IPS-15b (cell line): ENCODE measurements at regions not wholly inside any gene's neighbourhood (a gene's known extent, or its start where the extent isn't known, plus 50 kb on each side); places are given as distances from the start of the nearest gene placed in this dataset.
A peak's percentile ranks its signal among the peaks of the same experiment; 100 is the strongest.

Experiments used
- H3K27me3 ChIP-seq: one replicate; pipeline ENCODE4 v1.6.1; 2013; ENCODE audit warnings: low read length; ENCODE audit not compliant: control insufficient read depth, insufficient read depth
- H3K36me3 ChIP-seq: one replicate; pipeline ENCODE4 v1.6.1; 2013; ENCODE audit warnings: low read length; ENCODE audit not compliant: control insufficient read depth, insufficient read depth
- H3K4me1 ChIP-seq: one replicate; pipeline ENCODE4 v1.6.1; 2013; ENCODE audit warnings: mild to moderate bottlenecking, low read length; ENCODE audit not compliant: control insufficient read depth, insufficient read depth
- H3K4me3 ChIP-seq: one replicate; pipeline ENCODE4 v1.5.1; 2013; ENCODE audit warnings: low read depth, low read length
- H3K9ac ChIP-seq: one replicate; pipeline ENCODE4 v1.6.1; 2013; ENCODE audit warnings: low read depth, mild to moderate bottlenecking, low read length
- H3K9me3 ChIP-seq: one replicate; pipeline ENCODE4 v1.6.1; 2013; ENCODE audit warnings: mild to moderate bottlenecking, low read length; ENCODE audit not compliant: control insufficient read depth, insufficient read depth

GRCh38 chr2:168343586-168343985 lies 96.2 kb upstream of the STK39 start:
- Histone ChIP-seq H3K27me3 (no peaks in the 10 kb centered on the region), H3K9ac (no peak overlapping the region), H3K9me3 (no peaks in the 10 kb centered on the region), H3K4me3 (no peak overlapping the region), H3K36me3 (no peaks in the 10 kb centered on the region), H3K4me1 (peaks cover 13% of the 10 kb centered on the region)

GRCh38 chr2:168344706-168345105 lies 97.3 kb upstream of the STK39 start:
- H3K9me3 ChIP-seq: no peaks in the 10 kb centered on the region
- no peak overlapping the region for H3K4me3 ChIP-seq
- no peaks in the 10 kb centered on the region for H3K36me3 ChIP-seq
- peaks cover 11% of the 10 kb centered on the region for H3K4me1 ChIP-seq
- H3K9ac ChIP-seq: no peak overlapping the region
- no peaks in the 10 kb centered on the region for H3K27me3 ChIP-seq

- Histone ChIP-seq H3K4me3 (no peak overlapping the region), H3K27me3 (no peaks in the 10 kb centered on the region), H3K9ac (no peak overlapping the region), H3K9me3 (no peaks in the 10 kb centered on the region), H3K36me3 (no peaks in the 10 kb centered on the region), H3K4me1 (peaks cover 11% of the 10 kb centered on the region)
Observed at GRCh38 chr2:168345601-168346000, 98.2 kb upstream of the STK39 start.

- H3K36me3 ChIP-seq: no peaks in the 10 kb centered on the region
- peak overlapping the region; percentile 55 for H3K4me3 ChIP-seq
- no peaks in the 10 kb centered on the region for H3K9me3 ChIP-seq
- H3K9ac ChIP-seq: peak overlapping the region; percentile 63
- H3K4me1 ChIP-seq: peaks cover 11% of the 10 kb centered on the region
- H3K27me3 ChIP-seq: no peaks in the 10 kb centered on the region
Observed at GRCh38 chr2:168346725-168347477, 99.5 kb upstream of the STK39 start.

GRCh38 chr2:168348076-168348475 lies 100.7 kb upstream of the STK39 start:
- Histone ChIP-seq H3K9ac (no peak overlapping the region), H3K9me3 (no peaks in the 10 kb centered on the region), H3K27me3 (no peaks in the 10 kb centered on the region), H3K4me1 (peaks cover 11% of the 10 kb centered on the region), H3K4me3 (no peak overlapping the region), H3K36me3 (no peaks in the 10 kb centered on the region)

- Histone ChIP-seq H3K4me3 (no peak overlapping the region), H3K36me3 (no peaks in the 10 kb centered on the region), H3K4me1 (peaks cover 13% of the 10 kb centered on the region), H3K27me3 (no peaks in the 10 kb centered on the region), H3K9me3 (no peaks in the 10 kb centered on the region), H3K9ac (no peak overlapping the region)
Observed at GRCh38 chr2:168350380-168350779, 103.0 kb upstream of the STK39 start.

GRCh38 chr2:168353251-168353650 lies 102.8 kb upstream of the CERS6 start:
- Histone ChIP-seq H3K9ac (no peak overlapping the region), H3K4me1 (peaks cover 2% of the 10 kb centered on the region), H3K27me3 (no peaks in the 10 kb centered on the region), H3K9me3 (no peaks in the 10 kb centered on the region), H3K4me3 (no peak overlapping the region), H3K36me3 (no peaks in the 10 kb centered on the region)

- peaks cover 2% of the 10 kb centered on the region for H3K4me1 ChIP-seq
- H3K36me3 ChIP-seq: no peaks in the 10 kb centered on the region
- H3K9me3 ChIP-seq: no peaks in the 10 kb centered on the region
- H3K9ac ChIP-seq: no peak overlapping the region
- H3K27me3 ChIP-seq: no peaks in the 10 kb centered on the region
- no peak overlapping the region for H3K4me3 ChIP-seq
Observed at GRCh38 chr2:168354499-168354898, 101.6 kb upstream of the CERS6 start.

GRCh38 chr2:168355121-168355520 lies 101.0 kb upstream of the CERS6 start:
- no peak overlapping the region for H3K9ac ChIP-seq
- H3K4me3 ChIP-seq: no peak overlapping the region
- no peaks in the 10 kb centered on the region for H3K9me3 ChIP-seq
- no peaks in the 10 kb centered on the region for H3K27me3 ChIP-seq
- no peaks in the 10 kb centered on the region for H3K36me3 ChIP-seq
- H3K4me1 ChIP-seq: peaks cover 2% of the 10 kb centered on the region

GRCh38 chr2:168355779-168356476 lies 100.1 kb upstream of the CERS6 start:
- Histone ChIP-seq H3K27me3 (no peaks in the 10 kb centered on the region), H3K9me3 (no peaks in the 10 kb centered on the region), H3K9ac (no peak overlapping the region), H3K4me1 (peaks cover 2% of the 10 kb centered on the region), H3K4me3 (no peak overlapping the region), H3K36me3 (no peaks in the 10 kb centered on the region)

- Histone ChIP-seq H3K9ac (no peak overlapping the region), H3K36me3 (no peaks in the 10 kb centered on the region), H3K27me3 (no peaks in the 10 kb centered on the region), H3K4me1 (peaks cover 2% of the 10 kb centered on the region), H3K9me3 (no peaks in the 10 kb centered on the region), H3K4me3 (no peak overlapping the region)
Observed at GRCh38 chr2:168356477-168356835, 99.6 kb upstream of the CERS6 start.

- Histone ChIP-seq H3K27me3 (no peaks in the 10 kb centered on the region), H3K4me3 (no peak overlapping the region), H3K36me3 (no peaks in the 10 kb centered on the region), H3K9me3 (no peaks in the 10 kb centered on the region), H3K4me1 (peaks cover 2% of the 10 kb centered on the region), H3K9ac (no peak overlapping the region)
Observed at GRCh38 chr2:168357797-168358472, 98.1 kb upstream of the CERS6 start.
